Hepatocyte (in vitro differentiated cells): ENCODE measurements at regions not wholly inside any gene's neighbourhood (a gene's known extent, or its start where the extent isn't known, plus 50 kb on each side); places are given as distances from the start of the nearest gene placed in this dataset.

Experiments used
- EZH2 ChIP-seq: fragments of 200-600 bp; sonication (generic); IDR thresholded peaks from 2 replicates; pipeline ENCODE4 v1.6.1; 2016; ENCODE audit warnings: antibody characterized with exemption, mild to moderate bottlenecking, borderline replicate concordance
- EZH2phosphoT487 ChIP-seq: fragments of 200-600 bp; sonication (generic); IDR thresholded peaks from one replicate; pipeline ENCODE4 v1.6.1; 2018; ENCODE audit warnings: antibody characterized with exemption, mild to moderate bottlenecking, low read depth, moderate library complexity; ENCODE audit not compliant: unreplicated experiment, severe bottlenecking
- TF ChIP-seq, protein P1 (sequence below): fragments of 200-600 bp; sonication (generic); IDR thresholded peaks from 2 replicates; pipeline ENCODE4 v1.5.1; 2016; ENCODE audit warnings: antibody characterized with exemption, mild to moderate bottlenecking; ENCODE audit not compliant: poor library complexity

GRCh38 chr15:87293031-87293430 lies 963.5 kb downstream of the NTRK3 start:
- TF ChIP-seq, protein P1, sequence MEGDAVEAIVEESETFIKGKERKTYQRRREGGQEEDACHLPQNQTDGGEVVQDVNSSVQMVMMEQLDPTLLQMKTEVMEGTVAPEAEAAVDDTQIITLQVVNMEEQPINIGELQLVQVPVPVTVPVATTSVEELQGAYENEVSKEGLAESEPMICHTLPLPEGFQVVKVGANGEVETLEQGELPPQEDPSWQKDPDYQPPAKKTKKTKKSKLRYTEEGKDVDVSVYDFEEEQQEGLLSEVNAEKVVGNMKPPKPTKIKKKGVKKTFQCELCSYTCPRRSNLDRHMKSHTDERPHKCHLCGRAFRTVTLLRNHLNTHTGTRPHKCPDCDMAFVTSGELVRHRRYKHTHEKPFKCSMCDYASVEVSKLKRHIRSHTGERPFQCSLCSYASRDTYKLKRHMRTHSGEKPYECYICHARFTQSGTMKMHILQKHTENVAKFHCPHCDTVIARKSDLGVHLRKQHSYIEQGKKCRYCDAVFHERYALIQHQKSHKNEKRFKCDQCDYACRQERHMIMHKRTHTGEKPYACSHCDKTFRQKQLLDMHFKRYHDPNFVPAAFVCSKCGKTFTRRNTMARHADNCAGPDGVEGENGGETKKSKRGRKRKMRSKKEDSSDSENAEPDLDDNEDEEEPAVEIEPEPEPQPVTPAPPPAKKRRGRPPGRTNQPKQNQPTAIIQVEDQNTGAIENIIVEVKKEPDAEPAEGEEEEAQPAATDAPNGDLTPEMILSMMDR = no peak
- no peak for TF ChIP-seq EZH2
- no peak for TF ChIP-seq EZH2phosphoT487
